HCT116 (cell line): ENCODE measurements at regions not wholly inside any gene's neighbourhood (a gene's known extent, or its start where the extent isn't known, plus 50 kb on each side); places are given as distances from the start of the nearest gene placed in this dataset.

Source experiments
- ATAC-seq: fragments of 200-7000 bp; cut with Tn5 transposase; 2 replicates; pipeline ENCODE4 v1.9.1; 2020; ENCODE audit warnings: mild to moderate bottlenecking, moderate library complexity
- BruUV-seq: library from RNA; stranded (reverse); fragments of 400-500 nt; replicated peaks from 2 replicates; lab custom pipeline; 2021; lab: Mats Ljungman, UMichigan
- CTCF ChIA-PET: fragments of 300-600 bp; sonication (Branson Sonifier 250); formaldehyde crosslinking; loops from one replicate; lab custom pipeline; 2021; ENCODE audit warnings: antibody characterized with exemption; lab: Charles Lee
- POLR2A ChIA-PET: fragments of 300-600, 350-600 bp; sonication (Branson Sonifier 250); formaldehyde crosslinking; loops from one replicate; lab custom pipeline; 2021; ENCODE audit warnings: antibody characterized with exemption; lab: Charles Lee
- RAD21 ChIA-PET, 2 experiments: fragments of 300-600 bp; sonication (Branson Sonifier 250); formaldehyde crosslinking; loops; one replicate each; lab custom pipeline; 2023; ENCODE audit warnings: low total read pairs in 2 of 2; ENCODE audit not compliant: uncharacterized antibody in 2 of 2, unreplicated experiment in 2 of 2, low non-redundant PET in 1 of 2; lab: Charles Lee
- DNase-seq: peaks from one replicate; pipeline ENCODE4 v3.0.0-alpha.2; 2010; ENCODE audit warnings: low read depth, low spot score
- H2AFZ ChIP-seq: fragments of 200-600 bp; shearing (Covaris generic), sonication (generic); 2 replicates; pipeline ENCODE4 v1.6.1; 2017; ENCODE audit warnings: low read depth, mixed run types, mixed read lengths, antibody characterized with exemption, low read length; ENCODE audit not compliant: poor library complexity, severe bottlenecking
- H3K27ac ChIP-seq: 2 replicates; pipeline ENCODE4 v1.5.1; 2012; ENCODE audit warnings: low read depth, low read length
- H3K27me3 ChIP-seq: fragments of 200-600 bp; sonication (generic); 2 replicates; pipeline ENCODE4 v1.6.1; 2016; ENCODE audit warnings: mixed run types, low read length, mixed read lengths; ENCODE audit not compliant: insufficient read depth
- H3K36me3 ChIP-seq, 2 experiments: fragments of 200-500 bp in 1 of 2; fragments of 200-600 bp in 1 of 2; sonication (Bioruptor generic) in 1 of 2; sonication (generic) in 1 of 2; 2 replicates each; pipeline versions ENCODE4 v1.5.1 to v1.6.1; 2014 to 2016; ENCODE audit warnings: low read length in 2 of 2, inconsistent platforms in 1 of 2, mixed read lengths in 1 of 2, mixed run types in 1 of 2; ENCODE audit not compliant: insufficient read depth in 2 of 2, control insufficient read depth in 1 of 2
- H3K4me1 ChIP-seq, 2 experiments: fragments of 200-600 bp in 1 of 2; sonication (generic) in 1 of 2; 2 replicates each; pipeline versions ENCODE4 v1.5.1 to v1.6.1; 2012 to 2017; ENCODE audit warnings: low read length in 2 of 2, inconsistent platforms in 1 of 2, mild to moderate bottlenecking in 1 of 2, mixed read lengths in 1 of 2, mixed run types in 1 of 2, moderate library complexity in 1 of 2; ENCODE audit not compliant: insufficient read depth in 2 of 2, control insufficient read depth in 1 of 2
- H3K4me2 ChIP-seq: fragments of 200-600 bp; sonication (generic); 2 replicates; pipeline ENCODE4 v1.6.1; 2017; ENCODE audit warnings: mixed run types, low read length, mixed read lengths
- H3K4me3 ChIP-seq, 2 experiments: fragments of 200-600 bp in 1 of 2; sonication (generic) in 1 of 2; replicated peaks in 1 of 2; 2 replicates each; pipeline ENCODE4 v1.5.1; 2011 to 2016; ENCODE audit warnings: low read length in 2 of 2, control low read depth in 1 of 2, low read depth in 1 of 2, mild to moderate bottlenecking in 1 of 2, mixed read lengths in 1 of 2, mixed run types in 1 of 2
- H3K79me2 ChIP-seq: fragments of 200-600 bp; sonication (generic); 2 replicates; pipeline ENCODE4 v1.6.1; 2017; ENCODE audit warnings: mild to moderate bottlenecking, mixed run types, low read length, moderate library complexity, mixed read lengths; ENCODE audit not compliant: insufficient read depth
- H3K9ac ChIP-seq: fragments of 200-600 bp; sonication (generic); 2 replicates; pipeline ENCODE4 v1.6.1; 2016; ENCODE audit warnings: low read length, mixed read lengths
- H3K9me2 ChIP-seq: fragments of 200-600 bp; sonication (generic), shearing (Covaris generic); 2 replicates; pipeline ENCODE4 v1.6.1; 2017; ENCODE audit warnings: mixed run types, mild to moderate bottlenecking, moderate library complexity; ENCODE audit not compliant: insufficient read depth
- H3K9me3 ChIP-seq, 2 experiments: fragments of 200-500 bp in 1 of 2; fragments of 200-600 bp in 1 of 2; sonication (Bioruptor generic) in 1 of 2; sonication (generic) in 1 of 2; 2 replicates each; pipeline ENCODE4 v1.6.1; 2014 to 2017; ENCODE audit warnings: low read length in 2 of 2, mixed read lengths in 2 of 2, inconsistent platforms in 1 of 2, low read depth in 1 of 2, mild to moderate bottlenecking in 1 of 2, mixed run types in 1 of 2, moderate library complexity in 1 of 2; ENCODE audit not compliant: control insufficient read depth in 1 of 2, insufficient read depth in 1 of 2
- H4K20me1 ChIP-seq: fragments of 200-600 bp; sonication (generic), shearing (Covaris generic); 2 replicates; pipeline ENCODE4 v1.6.1; 2017; ENCODE audit warnings: mixed run types, mild to moderate bottlenecking, moderate library complexity; ENCODE audit not compliant: insufficient read depth
- ATF3 ChIP-seq: IDR thresholded peaks from 2 replicates; pipeline ENCODE4 v1.6.1; 2012
- CBX3 ChIP-seq: IDR thresholded peaks from 2 replicates; pipeline ENCODE4 v1.6.1; 2012; ENCODE audit warnings: low read depth
- CEBPB ChIP-seq: IDR thresholded peaks from 2 replicates; pipeline ENCODE4 v1.6.1; 2012; ENCODE audit warnings: low read depth
- CTCF ChIP-seq, 3 experiments: fragments of 200-600 bp in 1 of 3; sonication (generic) in 1 of 3; IDR thresholded peaks in 2 of 3; conservative IDR thresholded peaks in 1 of 3; 2 replicates each; pipeline ENCODE4 v1.5.1; 2012 to 2017; ENCODE audit warnings: low read depth in 2 of 3, low read length in 2 of 3, antibody characterized with exemption in 1 of 3, borderline replicate concordance in 1 of 3, control low read depth in 1 of 3, mild to moderate bottlenecking in 1 of 3, mixed read lengths in 1 of 3, mixed run types in 1 of 3, moderate library complexity in 1 of 3; ENCODE audit not compliant: insufficient read depth in 1 of 3
- EZH2 ChIP-seq: fragments of 200-600 bp; sonication (generic); IDR thresholded peaks from 2 replicates; pipeline ENCODE4 v1.6.1; 2017; ENCODE audit warnings: antibody characterized with exemption, mixed run types
- EZH2phosphoT487 ChIP-seq: fragments of 200-600 bp; IDR thresholded peaks from 2 replicates; pipeline ENCODE4 v1.6.1; 2018; ENCODE audit warnings: antibody characterized with exemption, borderline replicate concordance
- FOSL1 ChIP-seq: IDR thresholded peaks from 2 replicates; pipeline ENCODE4 v1.6.1; 2012; ENCODE audit warnings: low read depth
- JUND ChIP-seq: IDR thresholded peaks from 2 replicates; pipeline ENCODE4 v1.6.1; 2012
- RAD21 ChIP-seq: IDR thresholded peaks from 2 replicates; pipeline ENCODE4 v1.6.1; 2012; ENCODE audit warnings: low read depth, mild to moderate bottlenecking
- SP1 ChIP-seq: IDR thresholded peaks from 2 replicates; pipeline ENCODE4 v1.6.1; 2012; ENCODE audit warnings: low read depth
- SRF ChIP-seq: IDR thresholded peaks from 2 replicates; pipeline ENCODE4 v1.6.1; 2012; ENCODE audit warnings: low read depth
- TCF7L2 ChIP-seq: IDR thresholded peaks from 2 replicates; pipeline ENCODE4 v1.7.0; 2011; ENCODE audit warnings: borderline replicate concordance, inconsistent platforms; ENCODE audit not compliant: insufficient read depth, insufficient read length; ENCODE audit errors: extremely low read depth
- ZFX ChIP-seq: fragments of 450-650 bp; IDR thresholded peaks from 2 replicates; pipeline ENCODE4 v1.6.1; 2017
- intact Hi-C: fragments of 100-400 bp; cut with micrococcal nuclease; formaldehyde crosslinking; loops from 2 replicates; pipeline ENCODE4 v1.10.0; 2022
- TF ChIP-seq, protein P1 (sequence below): IDR thresholded peaks from 2 replicates; pipeline ENCODE4 v1.6.1; 2012
- TF ChIP-seq, protein P2 (sequence below): IDR thresholded peaks from 2 replicates; pipeline ENCODE4 v1.6.1; 2011; ENCODE audit warnings: mild to moderate bottlenecking, low read length, moderate library complexity; ENCODE audit not compliant: insufficient replicate concordance; ENCODE audit errors: extremely low read depth
- TF ChIP-seq, protein P3 (sequence below): IDR thresholded peaks from 2 replicates; pipeline ENCODE4 v1.6.1; 2012; ENCODE audit warnings: low read depth

DNA sequence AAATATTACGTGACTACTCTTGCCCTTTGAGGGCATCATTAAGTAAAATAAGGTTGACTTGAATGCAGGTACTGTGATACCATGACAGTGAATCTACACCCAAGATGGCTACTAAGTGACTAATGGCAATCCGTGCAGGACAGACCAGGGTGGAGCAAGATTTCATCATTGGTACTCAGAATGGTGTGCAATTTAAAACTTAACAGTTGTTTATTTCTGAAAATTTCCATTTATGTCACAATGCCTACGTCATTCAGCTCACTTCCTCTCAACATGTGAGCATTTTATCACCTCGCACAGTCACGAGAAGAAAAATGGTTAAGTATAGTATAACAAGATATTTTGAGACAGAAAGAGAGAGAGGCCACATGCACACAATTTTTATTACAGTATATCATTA is 50.3 kb upstream of the MET start:
- intact Hi-C loops: no loop called here
- no peak for ATAC-seq
- CTCF ChIA-PET: no interaction called here
- no peaks in the 10 kb centered on the region for H3K9me3 ChIP-seq
- H3K9ac ChIP-seq: no peak overlapping the region
- no peaks in the 10 kb centered on the region for H3K9me2 ChIP-seq
- no peak for DNase-seq
- no peaks in the 10 kb centered on the region for H3K79me2 ChIP-seq
- TF ChIP-seq FOSL1 (no peak), EZH2 (no peak), RAD21 (no peak), CBX3 (no peak), ZFX (no peak), ATF3 (no peak), TCF7L2 (no peak), EZH2phosphoT487 (no peak), CTCF (IDR thresholded peaks at IDR 0.05 in 2 of 3, conservative IDR thresholded peaks at IDR 0.05 in 1 of 3; ENCODE audit: borderline replicate concordance in 1 of 3, insufficient read depth in 1 of 3, low read depth in 2 of 3, low read length in 2 of 3) (no peak), SP1 (no peak), CEBPB (no peak), SRF (no peak), JUND (no peak)
- TF ChIP-seq, protein P1, sequence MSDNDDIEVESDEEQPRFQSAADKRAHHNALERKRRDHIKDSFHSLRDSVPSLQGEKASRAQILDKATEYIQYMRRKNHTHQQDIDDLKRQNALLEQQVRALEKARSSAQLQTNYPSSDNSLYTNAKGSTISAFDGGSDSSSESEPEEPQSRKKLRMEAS: no peak
- TF ChIP-seq, protein P2, sequence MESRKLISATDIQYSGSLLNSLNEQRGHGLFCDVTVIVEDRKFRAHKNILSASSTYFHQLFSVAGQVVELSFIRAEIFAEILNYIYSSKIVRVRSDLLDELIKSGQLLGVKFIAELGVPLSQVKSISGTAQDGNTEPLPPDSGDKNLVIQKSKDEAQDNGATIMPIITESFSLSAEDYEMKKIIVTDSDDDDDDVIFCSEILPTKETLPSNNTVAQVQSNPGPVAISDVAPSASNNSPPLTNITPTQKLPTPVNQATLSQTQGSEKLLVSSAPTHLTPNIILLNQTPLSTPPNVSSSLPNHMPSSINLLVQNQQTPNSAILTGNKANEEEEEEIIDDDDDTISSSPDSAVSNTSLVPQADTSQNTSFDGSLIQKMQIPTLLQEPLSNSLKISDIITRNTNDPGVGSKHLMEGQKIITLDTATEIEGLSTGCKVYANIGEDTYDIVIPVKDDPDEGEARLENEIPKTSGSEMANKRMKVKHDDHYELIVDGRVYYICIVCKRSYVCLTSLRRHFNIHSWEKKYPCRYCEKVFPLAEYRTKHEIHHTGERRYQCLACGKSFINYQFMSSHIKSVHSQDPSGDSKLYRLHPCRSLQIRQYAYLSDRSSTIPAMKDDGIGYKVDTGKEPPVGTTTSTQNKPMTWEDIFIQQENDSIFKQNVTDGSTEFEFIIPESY: no peak
- TF ChIP-seq, protein P3, sequence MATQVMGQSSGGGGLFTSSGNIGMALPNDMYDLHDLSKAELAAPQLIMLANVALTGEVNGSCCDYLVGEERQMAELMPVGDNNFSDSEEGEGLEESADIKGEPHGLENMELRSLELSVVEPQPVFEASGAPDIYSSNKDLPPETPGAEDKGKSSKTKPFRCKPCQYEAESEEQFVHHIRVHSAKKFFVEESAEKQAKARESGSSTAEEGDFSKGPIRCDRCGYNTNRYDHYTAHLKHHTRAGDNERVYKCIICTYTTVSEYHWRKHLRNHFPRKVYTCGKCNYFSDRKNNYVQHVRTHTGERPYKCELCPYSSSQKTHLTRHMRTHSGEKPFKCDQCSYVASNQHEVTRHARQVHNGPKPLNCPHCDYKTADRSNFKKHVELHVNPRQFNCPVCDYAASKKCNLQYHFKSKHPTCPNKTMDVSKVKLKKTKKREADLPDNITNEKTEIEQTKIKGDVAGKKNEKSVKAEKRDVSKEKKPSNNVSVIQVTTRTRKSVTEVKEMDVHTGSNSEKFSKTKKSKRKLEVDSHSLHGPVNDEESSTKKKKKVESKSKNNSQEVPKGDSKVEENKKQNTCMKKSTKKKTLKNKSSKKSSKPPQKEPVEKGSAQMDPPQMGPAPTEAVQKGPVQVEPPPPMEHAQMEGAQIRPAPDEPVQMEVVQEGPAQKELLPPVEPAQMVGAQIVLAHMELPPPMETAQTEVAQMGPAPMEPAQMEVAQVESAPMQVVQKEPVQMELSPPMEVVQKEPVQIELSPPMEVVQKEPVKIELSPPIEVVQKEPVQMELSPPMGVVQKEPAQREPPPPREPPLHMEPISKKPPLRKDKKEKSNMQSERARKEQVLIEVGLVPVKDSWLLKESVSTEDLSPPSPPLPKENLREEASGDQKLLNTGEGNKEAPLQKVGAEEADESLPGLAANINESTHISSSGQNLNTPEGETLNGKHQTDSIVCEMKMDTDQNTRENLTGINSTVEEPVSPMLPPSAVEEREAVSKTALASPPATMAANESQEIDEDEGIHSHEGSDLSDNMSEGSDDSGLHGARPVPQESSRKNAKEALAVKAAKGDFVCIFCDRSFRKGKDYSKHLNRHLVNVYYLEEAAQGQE: no peak
- RAD21 ChIA-PET: no interaction called here
- H2AFZ ChIP-seq: no peak overlapping the region
- H3K4me3 ChIP-seq: no peak overlapping the region
- H3K4me2 ChIP-seq: no peak overlapping the region
- POLR2A ChIA-PET: no interaction called here
- H3K36me3 ChIP-seq: no peaks in the 10 kb centered on the region
- BruUV-seq: no TSS peak
- no peaks in the 10 kb centered on the region for H3K27me3 ChIP-seq
- no peaks in the 10 kb centered on the region for H4K20me1 ChIP-seq
- peaks cover 0 to 6% of the 10 kb centered on the region in 2 experiments; a peak in 2 of 4 replicates for H3K4me1 ChIP-seq
- no peak overlapping the region for H3K27ac ChIP-seq
